ENCODE measurements at regions not wholly inside any gene's neighbourhood (a gene's known extent, or its start where the extent isn't known, plus 50 kb on each side); places are given as distances from the start of the nearest gene placed in this dataset.

DNA sequence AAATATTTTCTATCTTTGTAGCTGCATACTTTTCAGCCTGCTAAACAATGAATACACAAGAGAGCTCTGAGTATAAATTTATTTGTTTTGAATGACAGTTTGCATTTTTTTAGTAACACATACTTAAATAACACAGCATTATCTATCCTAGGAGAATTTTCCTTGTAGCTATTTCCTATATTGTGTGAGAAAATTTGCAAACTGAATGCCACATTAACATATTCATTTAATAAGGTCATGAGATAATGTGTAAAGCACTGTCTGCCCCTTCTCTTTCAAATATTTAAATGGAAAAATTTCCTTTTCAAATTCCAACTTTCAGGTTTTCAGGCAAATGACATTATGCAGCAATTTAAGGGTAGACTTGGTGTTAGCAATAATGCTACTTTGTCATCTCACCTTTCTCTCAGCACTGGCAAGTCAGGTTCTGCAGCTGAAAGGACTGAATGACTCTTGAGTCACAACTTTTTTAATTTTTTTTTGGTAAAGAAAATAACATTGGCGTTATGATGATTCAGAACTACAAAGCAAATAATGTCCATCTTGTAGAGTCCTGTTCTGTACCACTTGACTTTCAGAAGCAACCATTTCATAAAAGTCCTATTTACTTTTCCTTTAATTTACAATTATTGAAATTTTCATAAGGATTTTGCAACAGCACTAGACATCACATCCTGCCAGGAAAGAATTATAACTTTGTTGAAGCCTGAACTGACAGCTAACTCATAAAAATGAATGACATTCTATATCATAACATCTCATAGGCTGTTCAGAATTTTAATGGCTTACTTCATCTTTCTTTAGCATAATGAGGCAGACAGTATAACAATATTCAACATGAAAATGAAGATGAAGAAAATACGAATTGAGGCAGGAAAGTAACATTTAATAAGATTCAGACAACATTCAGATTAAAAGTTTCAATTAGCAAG lies 681.6 kb upstream of the SEMA6D start:
- TF ChIP-seq, protein P1, sequence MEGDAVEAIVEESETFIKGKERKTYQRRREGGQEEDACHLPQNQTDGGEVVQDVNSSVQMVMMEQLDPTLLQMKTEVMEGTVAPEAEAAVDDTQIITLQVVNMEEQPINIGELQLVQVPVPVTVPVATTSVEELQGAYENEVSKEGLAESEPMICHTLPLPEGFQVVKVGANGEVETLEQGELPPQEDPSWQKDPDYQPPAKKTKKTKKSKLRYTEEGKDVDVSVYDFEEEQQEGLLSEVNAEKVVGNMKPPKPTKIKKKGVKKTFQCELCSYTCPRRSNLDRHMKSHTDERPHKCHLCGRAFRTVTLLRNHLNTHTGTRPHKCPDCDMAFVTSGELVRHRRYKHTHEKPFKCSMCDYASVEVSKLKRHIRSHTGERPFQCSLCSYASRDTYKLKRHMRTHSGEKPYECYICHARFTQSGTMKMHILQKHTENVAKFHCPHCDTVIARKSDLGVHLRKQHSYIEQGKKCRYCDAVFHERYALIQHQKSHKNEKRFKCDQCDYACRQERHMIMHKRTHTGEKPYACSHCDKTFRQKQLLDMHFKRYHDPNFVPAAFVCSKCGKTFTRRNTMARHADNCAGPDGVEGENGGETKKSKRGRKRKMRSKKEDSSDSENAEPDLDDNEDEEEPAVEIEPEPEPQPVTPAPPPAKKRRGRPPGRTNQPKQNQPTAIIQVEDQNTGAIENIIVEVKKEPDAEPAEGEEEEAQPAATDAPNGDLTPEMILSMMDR (IDR thresholded peaks at IDR 0.05; ENCODE audit: low read depth, low read length, poor library complexity, severe bottlenecking) = no peak
- no peak for TF ChIP-seq EZH2phosphoT487 (IDR thresholded peaks at IDR 0.05; ENCODE audit: borderline replicate concordance, low read length)
- Histone ChIP-seq H3K9me3 (ENCODE audit: control insufficient read depth, insufficient read depth, low read length) (no peaks in the 10 kb centered on the region), H3K27ac (ENCODE audit: low read depth, low read length) (no peak overlapping the region), H3F3A (ENCODE audit: control insufficient read depth, insufficient read depth) (no peaks in the 10 kb centered on the region), H3K4me1 (ENCODE audit: control insufficient read depth, low read length) (no peaks in the 10 kb centered on the region), H3K27me3 (ENCODE audit: control insufficient read depth, low read length) (no peaks in the 10 kb centered on the region), H3K9me2 (replicated peaks; ENCODE audit: control insufficient read depth, low read length) (no peaks in the 10 kb centered on the region), H3K4me3 (ENCODE audit: low read length) (no peak overlapping the region), H3K36me3 (ENCODE audit: control insufficient read depth, low read length) (no peaks in the 10 kb centered on the region), H3K4me2 (ENCODE audit: low read length) (no peak overlapping the region), H4K20me1 (ENCODE audit: control insufficient read depth, insufficient read depth, low read depth, low read length) (no peaks in the 10 kb centered on the region), H3K79me2 (ENCODE audit: control insufficient read depth, low read length) (no peaks in the 10 kb centered on the region)

- no peaks in the 10 kb centered on the region for H3F3A ChIP-seq (ENCODE audit: control insufficient read depth, insufficient read depth)
- H3K9me2 ChIP-seq (replicated peaks; ENCODE audit: control insufficient read depth, low read length) = no peaks in the 10 kb centered on the region
- H3K27me3 ChIP-seq (ENCODE audit: control insufficient read depth, low read length) = no peaks in the 10 kb centered on the region
- H3K4me3 ChIP-seq (ENCODE audit: low read length) = no peak overlapping the region
- no peaks in the 10 kb centered on the region for H3K36me3 ChIP-seq (ENCODE audit: control insufficient read depth, low read length)
- H3K79me2 ChIP-seq (ENCODE audit: control insufficient read depth, low read length) = no peaks in the 10 kb centered on the region
- TF ChIP-seq EZH2phosphoT487 (IDR thresholded peaks at IDR 0.05; ENCODE audit: borderline replicate concordance, low read length) = no peak
- TF ChIP-seq, protein P1 (IDR thresholded peaks at IDR 0.05; ENCODE audit: low read depth, low read length, poor library complexity, severe bottlenecking) = no peak
- H4K20me1 ChIP-seq (ENCODE audit: control insufficient read depth, insufficient read depth, low read depth, low read length) = no peaks in the 10 kb centered on the region
- no peak overlapping the region for H3K27ac ChIP-seq (ENCODE audit: low read depth, low read length)
- H3K4me2 ChIP-seq (ENCODE audit: low read length) = no peak overlapping the region
- H3K4me1 ChIP-seq (ENCODE audit: control insufficient read depth, low read length) = no peaks in the 10 kb centered on the region
- H3K9me3 ChIP-seq (ENCODE audit: control insufficient read depth, insufficient read depth, low read length) = no peaks in the 10 kb centered on the region
These were observed 680.3 kb upstream of the SEMA6D start for GRCh38 chr15:47037003-47037402.

DNA sequence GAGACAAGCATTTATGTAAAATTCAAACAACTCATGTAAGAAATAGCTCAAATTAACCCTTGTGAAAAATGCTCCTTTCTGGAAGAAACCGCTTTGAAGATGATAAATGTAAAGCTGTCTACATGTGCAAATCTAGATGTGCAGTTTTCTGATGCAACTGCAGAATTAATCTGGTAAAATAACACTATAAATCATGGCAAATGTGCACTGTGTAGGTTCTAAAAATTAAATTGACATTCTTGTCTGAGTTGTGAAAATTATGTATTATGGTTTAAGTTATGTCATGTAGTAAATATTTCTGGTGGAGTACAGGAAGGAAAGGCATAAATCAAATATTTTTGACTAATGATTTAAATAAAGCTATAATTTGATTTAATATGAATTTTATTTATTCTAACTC lies 678.1 kb upstream of the SEMA6D start:
- no peak overlapping the region for H3K4me3 ChIP-seq (ENCODE audit: low read length)
- no peaks in the 10 kb centered on the region for H3K36me3 ChIP-seq (ENCODE audit: control insufficient read depth, low read length)
- no peak overlapping the region for H3K4me2 ChIP-seq (ENCODE audit: low read length)
- no peaks in the 10 kb centered on the region for H3K27me3 ChIP-seq (ENCODE audit: control insufficient read depth, low read length)
- H3K4me1 ChIP-seq (ENCODE audit: control insufficient read depth, low read length) = no peaks in the 10 kb centered on the region
- no peak overlapping the region for H3K27ac ChIP-seq (ENCODE audit: low read depth, low read length)
- no peaks in the 10 kb centered on the region for H3F3A ChIP-seq (ENCODE audit: control insufficient read depth, insufficient read depth)
- H3K9me3 ChIP-seq (ENCODE audit: control insufficient read depth, insufficient read depth, low read length) = no peaks in the 10 kb centered on the region
- H3K9me2 ChIP-seq (replicated peaks; ENCODE audit: control insufficient read depth, low read length) = no peaks in the 10 kb centered on the region
- no peaks in the 10 kb centered on the region for H4K20me1 ChIP-seq (ENCODE audit: control insufficient read depth, insufficient read depth, low read depth, low read length)
- H3K79me2 ChIP-seq (ENCODE audit: control insufficient read depth, low read length) = no peaks in the 10 kb centered on the region
- no peak for TF ChIP-seq EZH2phosphoT487 (IDR thresholded peaks at IDR 0.05; ENCODE audit: borderline replicate concordance, low read length)
- TF ChIP-seq, protein P1 (IDR thresholded peaks at IDR 0.05; ENCODE audit: low read depth, low read length, poor library complexity, severe bottlenecking) = no peak
